H1 (cell line): ENCODE measurements at regions not wholly inside any gene's neighbourhood (a gene's known extent, or its start where the extent isn't known, plus 50 kb on each side); places are given as distances from the start of the nearest gene placed in this dataset.

Source experiments
- ATF2 ChIP-seq: IDR thresholded peaks from 2 replicates; pipeline ENCODE4 v1.6.1; 2012; ENCODE audit warnings: low read length, inconsistent platforms
- ATF3 ChIP-seq: IDR thresholded peaks from 2 replicates; pipeline ENCODE4 v1.6.1; 2011; ENCODE audit warnings: low read depth, mild to moderate bottlenecking, low read length; ENCODE audit not compliant: insufficient read depth
- CBX5 ChIP-seq: fragments of 300-800, 300-1000 bp; sonication (generic); IDR thresholded peaks from 2 replicates; pipeline ENCODE4 v1.7.1; 2016; ENCODE audit warnings: antibody characterized with exemption, low read length, low read depth
- CBX8 ChIP-seq: fragments of 300-800, 300-1000 bp; sonication (generic); IDR thresholded peaks from 2 replicates; pipeline ENCODE4 v1.7.1; 2016; ENCODE audit warnings: low read depth, low read length, borderline replicate concordance
- TAF7 ChIP-seq: optimal IDR thresholded peaks from 2 replicates; pipeline ENCODE3; 2011; ENCODE audit warnings: low read depth, mild to moderate bottlenecking, inconsistent platforms, low read length, moderate library complexity, borderline replicate concordance

- TF ChIP-seq ATF2 (no peak), ATF3 (no peak), CBX8 (no peak), CBX5 (no peak), TAF7 (no peak)
Measured at GRCh38 chr11:119803726-119804294, 74.8 kb upstream of the NECTIN1 start (continued).
